Pons (tissue), 1 donor: ENCODE measurements at regions not wholly inside any gene's neighbourhood (a gene's known extent, or its start where the extent isn't known, plus 50 kb on each side); places are given as distances from the start of the nearest gene placed in this dataset.
A peak's percentile ranks its signal among the peaks of the same experiment; 100 is the strongest.

Experiments
- DNase-seq: peaks from one replicate; pipeline ENCODE4 v3.0.0-alpha.2; 2016; ENCODE audit warnings: low spot score

- no peak for DNase-seq
These were observed 59.6 kb downstream of the OLIG3 start for GRCh38 chr6:137434640-137435039.

- peak; percentile 23 for DNase-seq
These were observed 62.1 kb downstream of the OLIG3 start for GRCh38 chr6:137432054-137432611.

GRCh38 chr6:137430954-137431353, 63.2 kb downstream of the OLIG3 start:
- DNase-seq, result no peak

GRCh38 chr6:137427656-137428290, 66.4 kb downstream of the OLIG3 start:
- no peak for DNase-seq

GRCh38 chr6:137426007-137426689, 68.0 kb downstream of the OLIG3 start:
- DNase-seq, result no peak

GRCh38 chr6:137424251-137424650, 69.9 kb downstream of the OLIG3 start:
- DNase-seq, result no peak

- no peak for DNase-seq
These were observed 70.6 kb downstream of the OLIG3 start for GRCh38 chr6:137423451-137424168.

- DNase-seq, result no peak
These were observed 76.8 kb downstream of the OLIG3 start for GRCh38 chr6:137417396-137417795.

GRCh38 chr6:137416376-137417109, 77.7 kb downstream of the OLIG3 start:
- no peak for DNase-seq

GRCh38 chr6:137415834-137416190, 78.4 kb downstream of the OLIG3 start:
- DNase-seq, result no peak

- peak; percentile 92 for DNase-seq
These were observed 78.9 kb downstream of the OLIG3 start for GRCh38 chr6:137415127-137415833.

- peak; percentile 25 for DNase-seq
These were observed 79.6 kb downstream of the OLIG3 start for GRCh38 chr6:137414599-137414998.

GRCh38 chr6:137413482-137413881, 80.7 kb downstream of the OLIG3 start:
- no peak for DNase-seq

GRCh38 chr6:137412562-137412961, 81.6 kb downstream of the OLIG3 start:
- DNase-seq, result no peak

- no peak for DNase-seq
These were observed 84.9 kb downstream of the OLIG3 start for GRCh38 chr6:137409266-137409777.

- no peak for DNase-seq
These were observed 86.4 kb downstream of the OLIG3 start for GRCh38 chr6:137407816-137408215.

- DNase-seq, result no peak
These were observed 88.4 kb downstream of the OLIG3 start for GRCh38 chr6:137405806-137406205.

GRCh38 chr6:137403855-137404254, 90.3 kb downstream of the OLIG3 start:
- no peak for DNase-seq

- no peak for DNase-seq
These were observed 90.8 kb downstream of the OLIG3 start for GRCh38 chr6:137403443-137403842.

GRCh38 chr6:137402143-137402680, 92.0 kb downstream of the OLIG3 start:
- DNase-seq, result no peak

- no peak for DNase-seq
These were observed 93.1 kb downstream of the OLIG3 start for GRCh38 chr6:137401088-137401487.
